Colon (tissue), 2 donors: ENCODE measurements at regions not wholly inside any gene's neighbourhood (a gene's known extent, or its start where the extent isn't known, plus 50 kb on each side); places are given as distances from the start of the nearest gene placed in this dataset.

ENCODE experiments used
- FAIRE-seq: peaks from 2 replicates; lab custom pipeline; 2012; peaks lifted over from hg19 to GRCh38; lab: Jason Lieb, UNC
- donor health status: control.
- donor health status: control.

DNA sequence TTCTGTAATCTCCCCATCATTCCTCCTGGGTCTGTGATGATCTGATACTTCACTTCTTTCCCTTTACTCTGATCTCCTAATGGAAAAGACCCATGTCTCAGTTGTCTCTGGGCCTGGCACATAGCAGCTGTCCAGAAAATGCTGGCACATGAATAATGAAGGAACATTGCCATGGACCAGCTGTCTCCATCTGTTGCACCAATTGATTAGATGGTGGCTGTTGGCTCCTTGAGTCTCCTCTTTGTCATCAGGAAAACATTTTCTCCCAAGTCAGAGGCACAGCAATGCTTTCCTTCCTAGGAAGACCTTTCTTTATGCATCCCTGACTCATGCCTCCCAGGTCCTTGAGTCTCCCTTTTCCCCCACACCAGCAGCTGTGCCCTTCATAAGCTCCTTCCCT is 286.2 kb upstream of the CXCR4 start:
- FAIRE-seq, result no peak

DNA sequence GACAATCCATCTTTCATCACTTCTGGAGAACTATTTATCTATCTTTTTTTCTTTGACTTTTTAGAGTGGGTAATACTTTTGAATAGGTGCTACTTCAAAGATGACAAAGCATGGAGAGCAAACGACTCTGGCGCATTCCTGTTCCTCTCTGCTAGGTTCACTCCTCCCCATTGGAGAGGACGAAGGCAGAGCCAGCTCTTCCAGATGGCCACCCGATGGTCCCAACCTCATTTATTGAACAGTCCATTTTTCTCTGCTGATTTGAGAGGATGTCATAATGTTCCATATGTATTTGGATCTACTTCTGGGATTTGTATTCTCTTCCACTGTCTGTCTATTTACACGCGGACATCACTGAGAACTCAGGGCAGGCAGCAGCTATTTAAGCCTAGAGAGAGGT is 284.3 kb upstream of the CXCR4 start:
- no peak for FAIRE-seq

DNA sequence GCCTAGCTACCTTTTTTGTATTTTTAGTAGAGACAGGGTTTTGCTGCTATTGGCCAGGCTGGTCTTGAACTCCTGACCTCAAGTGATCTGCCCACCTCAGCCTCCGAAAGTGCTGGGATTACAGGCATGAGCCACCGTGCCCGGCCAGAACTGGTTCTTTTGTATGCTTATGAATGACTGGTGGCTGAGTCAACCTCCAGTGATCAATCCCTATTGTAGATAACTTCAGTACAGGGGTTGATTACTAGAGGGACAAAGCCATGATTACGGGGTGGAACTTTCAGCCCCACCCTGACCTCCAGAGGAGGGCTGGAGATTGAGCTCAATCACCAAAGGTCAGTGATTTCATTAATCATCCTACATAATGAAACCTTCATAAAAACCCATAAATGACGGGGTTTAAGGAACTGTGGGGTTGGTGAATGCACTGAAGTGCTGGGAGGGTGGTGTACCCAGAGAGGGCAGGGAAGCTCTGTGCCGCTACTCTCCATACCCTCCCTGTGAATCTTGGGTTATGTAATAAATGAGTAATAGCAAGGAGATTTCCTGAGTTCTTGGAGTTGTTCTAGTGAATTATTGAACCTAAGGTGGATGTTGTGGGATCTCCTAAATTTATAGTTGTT is 281.8 kb upstream of the CXCR4 start:
- FAIRE-seq, result no peak

DNA sequence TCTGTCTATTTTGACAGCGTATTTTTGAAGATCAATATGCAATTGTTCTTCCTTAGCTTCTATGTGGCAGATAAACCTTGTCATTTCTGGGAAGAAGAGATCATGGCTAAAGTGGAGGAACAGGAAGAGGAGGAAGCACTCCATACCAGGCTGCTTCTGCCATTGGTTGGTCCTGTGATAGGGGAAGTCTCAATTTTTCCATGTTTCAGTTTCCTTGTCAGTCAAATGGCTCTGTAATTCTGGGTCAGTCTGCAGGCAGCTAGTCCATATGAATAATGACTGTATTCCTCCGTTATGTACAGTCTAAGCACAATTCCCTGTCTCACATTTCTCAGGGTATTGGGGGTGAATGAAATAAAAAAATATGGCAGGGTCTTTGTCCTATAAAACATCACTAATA is 277.6 kb upstream of the CXCR4 start:
- no peak for FAIRE-seq

DNA sequence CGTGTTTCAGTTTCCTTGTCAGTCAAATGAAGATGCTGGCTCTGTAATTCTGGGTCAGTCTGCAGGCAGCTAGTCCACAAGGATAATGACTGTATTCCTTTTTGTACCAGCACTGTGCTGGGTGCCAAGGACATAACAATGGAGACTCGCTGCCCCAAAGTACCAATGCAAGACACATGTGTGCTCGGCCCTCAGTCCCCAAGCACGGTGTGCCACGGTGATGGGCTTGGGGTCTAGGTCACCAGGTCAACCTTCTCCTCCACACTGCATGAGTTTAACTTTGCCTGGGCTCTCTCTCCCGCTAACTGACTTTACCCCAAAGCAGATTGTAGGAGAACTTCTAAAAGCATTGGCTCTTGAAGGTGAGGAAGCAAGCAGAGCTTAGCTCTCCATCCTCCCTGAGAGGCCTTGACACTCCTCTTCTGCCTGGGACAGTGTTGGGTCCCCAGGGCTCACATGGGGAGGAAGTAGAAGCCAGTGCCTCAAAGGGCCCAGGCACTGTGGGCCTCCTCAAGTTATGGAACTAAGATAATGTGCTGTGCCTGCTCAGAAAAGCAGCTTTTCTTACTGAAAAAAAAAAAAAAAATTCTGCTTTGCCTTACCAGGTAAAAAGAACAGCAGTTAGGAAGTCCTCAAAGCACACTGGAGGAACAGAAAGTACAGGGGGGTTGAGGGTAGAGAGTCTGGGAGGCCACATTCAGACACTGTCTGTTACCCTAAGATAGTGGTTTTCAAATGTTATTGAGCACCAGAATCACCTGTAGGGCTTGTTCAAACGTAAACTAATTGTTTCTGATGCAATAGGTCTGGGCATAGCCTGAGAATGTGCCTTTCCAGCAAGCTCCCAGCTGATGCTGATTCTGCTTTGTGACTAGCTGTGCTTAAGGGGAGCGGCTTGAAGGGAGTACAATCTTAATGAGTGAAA is 276.4 kb upstream of the CXCR4 start:
- FAIRE-seq, result no peak

DNA sequence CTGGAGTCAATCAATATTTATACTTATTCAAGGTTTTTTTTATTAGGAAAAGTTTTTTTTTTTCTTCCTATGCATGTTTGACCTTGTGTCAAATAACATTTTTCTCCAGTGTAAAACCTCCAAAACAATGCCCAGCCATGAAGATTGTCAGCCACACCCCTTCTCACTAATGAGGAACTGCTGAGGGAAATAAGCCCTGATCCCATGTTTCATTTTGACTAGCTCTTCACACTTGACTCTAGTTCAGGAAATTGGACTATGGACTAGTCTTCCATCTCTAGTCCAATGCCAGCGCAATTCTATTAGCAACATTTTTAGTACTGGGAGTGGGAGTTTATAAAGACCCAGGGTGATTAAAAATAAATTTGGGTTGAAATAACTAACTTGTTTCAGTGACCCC is 275.6 kb upstream of the CXCR4 start:
- no peak for FAIRE-seq

DNA sequence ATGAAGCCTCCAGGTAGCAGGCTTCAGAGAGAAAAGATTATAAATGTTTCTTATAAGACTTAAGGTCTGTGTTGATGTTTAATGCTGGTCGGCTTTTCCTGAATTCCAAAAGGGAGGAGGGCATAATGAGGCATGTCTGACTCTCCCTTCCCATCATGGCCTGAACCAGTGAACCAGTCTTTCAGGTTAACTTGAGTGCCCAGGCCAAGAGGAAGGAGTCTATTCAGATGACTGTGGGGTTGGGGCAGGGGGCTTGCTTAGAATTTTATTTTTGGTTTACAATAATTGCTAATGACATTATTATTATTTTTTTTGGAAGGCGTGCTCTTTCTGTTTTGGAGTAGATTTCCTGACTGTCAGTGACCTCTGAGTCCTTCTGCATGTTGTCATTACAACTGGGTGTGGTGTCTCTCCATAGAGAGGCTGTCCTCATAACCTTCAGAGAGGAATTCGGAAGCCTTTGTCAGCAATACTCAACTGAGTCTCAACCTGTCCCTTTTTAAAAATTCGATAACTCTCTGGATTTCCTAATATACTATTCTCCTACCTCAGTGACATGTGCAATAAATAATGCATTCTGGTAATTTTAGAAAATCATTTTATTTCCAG is 275.1 kb upstream of the CXCR4 start:
- no peak for FAIRE-seq

DNA sequence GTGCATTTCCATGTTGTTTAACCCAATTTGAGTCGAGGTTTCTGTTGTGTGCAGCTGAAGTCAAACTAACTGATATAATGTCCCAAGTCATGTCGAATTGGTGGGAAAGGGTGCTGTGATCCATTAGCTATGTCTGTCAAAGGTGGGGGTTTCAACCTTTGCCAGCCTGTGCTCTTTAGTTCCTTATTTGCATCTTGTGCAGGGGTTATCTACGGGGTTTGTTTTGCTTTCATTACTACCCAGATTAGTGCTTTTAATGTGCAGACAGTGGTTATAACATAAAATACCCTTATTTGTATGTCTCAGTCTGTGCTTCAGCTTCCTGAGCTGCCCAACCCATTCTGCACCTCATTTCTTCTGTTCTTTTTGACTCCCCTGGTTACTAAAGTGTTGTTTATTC is 271.9 kb upstream of the CXCR4 start:
- FAIRE-seq, result no peak

DNA sequence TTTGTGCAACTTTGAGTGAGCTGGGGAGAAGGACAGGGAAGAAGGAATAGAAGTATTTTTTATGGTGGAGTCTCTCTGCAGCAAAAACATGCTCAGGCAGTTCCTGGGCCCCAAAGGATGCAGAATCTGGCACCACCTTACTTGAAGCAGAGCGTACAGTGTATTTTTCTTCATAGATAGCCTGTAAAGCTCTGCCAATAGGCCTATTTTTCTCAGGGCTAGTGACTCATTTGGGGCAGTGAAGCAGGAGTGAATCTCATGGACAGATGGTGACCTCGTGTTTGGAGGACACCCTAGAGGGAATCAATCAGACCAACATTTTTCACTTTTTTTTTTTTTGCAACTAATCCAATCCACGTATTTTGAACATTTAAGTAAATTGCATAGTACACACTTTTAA is 268.1 kb upstream of the CXCR4 start:
- no peak for FAIRE-seq

DNA sequence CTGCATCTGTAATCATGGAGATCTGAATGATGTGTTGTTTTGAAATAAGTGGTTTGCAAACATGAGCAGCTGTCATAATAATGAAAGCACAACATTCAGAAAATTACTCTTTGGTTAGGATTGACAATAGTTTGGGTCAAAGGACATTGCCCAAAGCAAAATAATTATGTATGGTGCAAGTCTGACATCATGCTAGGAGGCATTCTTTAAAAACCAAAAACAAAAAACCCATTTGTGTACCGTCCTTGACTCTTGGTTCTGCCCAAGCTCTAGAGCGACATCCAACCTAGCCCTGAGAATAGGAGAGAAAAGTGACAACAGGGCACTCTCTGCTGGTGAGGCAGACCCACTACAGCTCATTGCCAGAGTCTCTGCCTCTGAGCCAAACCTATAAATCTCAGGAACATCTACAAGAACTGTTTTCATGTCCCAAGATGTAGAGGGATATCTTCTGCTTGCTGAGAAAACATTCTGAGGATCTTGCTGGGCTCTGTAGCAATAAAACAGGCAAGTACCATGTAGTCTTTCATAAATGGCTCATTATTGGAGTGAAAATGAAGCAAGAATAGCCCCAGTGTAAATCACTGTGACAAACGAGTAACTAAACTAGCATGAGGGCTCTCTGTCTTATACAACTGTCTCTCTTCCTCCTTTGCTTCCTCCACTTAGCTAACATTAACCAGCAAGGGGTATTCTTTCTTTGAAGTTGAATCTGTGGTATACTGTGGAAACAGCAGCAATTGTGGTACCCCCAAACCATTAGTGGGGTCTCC is 266.8 kb upstream of the CXCR4 start:
- FAIRE-seq, result no peak

DNA sequence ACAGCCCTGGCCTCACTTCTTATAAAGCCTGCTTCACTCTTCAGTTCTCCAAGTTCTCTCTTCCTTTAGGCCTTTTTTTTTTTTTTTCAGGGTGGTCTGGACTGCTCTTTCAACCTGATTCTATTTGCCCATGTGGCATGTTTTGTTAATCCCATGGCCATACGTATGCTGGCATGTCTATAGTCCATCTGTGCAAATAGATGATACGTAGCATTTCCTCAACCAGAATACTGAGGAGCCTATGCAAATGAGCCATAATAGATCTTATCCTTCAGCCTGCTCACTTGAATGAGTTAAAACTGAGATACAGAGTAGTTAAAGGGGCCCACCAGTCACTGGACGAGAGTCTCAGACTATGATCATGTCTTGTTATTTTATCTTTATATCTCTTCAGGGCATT is 265.2 kb upstream of the CXCR4 start:
- FAIRE-seq, result no peak

DNA sequence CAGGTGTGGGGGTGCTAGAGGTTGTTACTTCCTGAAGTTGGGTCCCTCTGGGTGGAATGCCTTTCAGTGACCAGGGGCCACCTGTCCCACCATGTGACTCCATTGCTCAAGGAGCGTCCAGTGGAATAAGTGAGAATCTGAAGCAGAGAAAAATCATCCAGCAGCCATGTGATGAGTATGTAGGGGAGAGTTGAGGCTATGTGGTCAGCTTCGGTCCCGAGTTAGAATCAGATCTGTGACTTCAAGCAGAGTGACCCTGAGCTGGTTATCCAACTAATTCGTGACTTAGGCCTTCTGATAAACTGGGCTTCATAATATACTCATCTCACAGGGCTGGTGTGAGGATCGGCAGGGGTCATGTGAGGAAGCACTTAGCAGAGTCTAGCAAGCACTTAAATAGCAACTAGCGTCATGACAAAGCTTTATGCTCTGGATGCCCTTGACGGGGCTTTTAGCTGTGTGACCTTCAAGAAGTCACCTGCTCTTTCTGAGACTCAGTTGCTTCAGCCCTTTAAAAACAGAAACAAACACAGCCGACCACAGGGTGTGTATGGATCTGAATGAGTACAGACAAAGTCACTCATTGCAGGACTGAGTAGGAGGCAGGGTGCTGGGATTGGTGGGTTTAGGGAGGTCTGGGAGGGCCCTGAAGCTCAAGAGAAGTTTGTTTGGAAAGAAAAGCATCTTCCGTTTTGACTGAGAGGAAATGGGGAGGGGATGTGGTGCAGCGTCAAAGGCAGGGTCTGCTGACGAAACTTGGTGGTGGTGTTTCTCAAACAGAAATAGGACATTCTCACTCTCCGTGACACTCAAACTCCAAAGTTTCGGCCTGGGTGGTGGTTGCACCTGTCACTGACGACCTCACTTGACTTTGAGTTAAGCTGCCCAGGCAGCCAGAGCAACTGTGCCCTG is 264.0 kb upstream of the CXCR4 start:
- FAIRE-seq, result no peak

DNA sequence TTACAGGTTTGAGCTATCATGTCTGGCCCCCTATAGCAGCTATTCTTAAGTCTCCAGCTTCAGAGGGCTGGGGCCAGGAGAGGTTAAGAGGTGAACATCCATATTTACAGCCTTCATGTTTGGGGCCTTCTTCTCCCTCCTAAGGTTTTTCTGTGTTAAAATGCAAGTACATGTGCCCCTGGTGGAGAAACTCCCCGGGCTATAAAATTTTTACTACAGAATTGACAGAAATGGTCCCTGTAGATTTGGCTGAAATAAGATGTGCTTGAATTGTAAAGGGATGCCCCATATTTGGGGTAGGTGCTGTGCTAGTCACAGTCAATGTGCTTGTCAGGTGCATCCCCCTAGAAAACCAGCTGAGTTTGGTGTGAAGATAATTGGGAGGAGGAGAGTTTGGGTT is 263.3 kb upstream of the CXCR4 start:
- FAIRE-seq, result no peak

DNA sequence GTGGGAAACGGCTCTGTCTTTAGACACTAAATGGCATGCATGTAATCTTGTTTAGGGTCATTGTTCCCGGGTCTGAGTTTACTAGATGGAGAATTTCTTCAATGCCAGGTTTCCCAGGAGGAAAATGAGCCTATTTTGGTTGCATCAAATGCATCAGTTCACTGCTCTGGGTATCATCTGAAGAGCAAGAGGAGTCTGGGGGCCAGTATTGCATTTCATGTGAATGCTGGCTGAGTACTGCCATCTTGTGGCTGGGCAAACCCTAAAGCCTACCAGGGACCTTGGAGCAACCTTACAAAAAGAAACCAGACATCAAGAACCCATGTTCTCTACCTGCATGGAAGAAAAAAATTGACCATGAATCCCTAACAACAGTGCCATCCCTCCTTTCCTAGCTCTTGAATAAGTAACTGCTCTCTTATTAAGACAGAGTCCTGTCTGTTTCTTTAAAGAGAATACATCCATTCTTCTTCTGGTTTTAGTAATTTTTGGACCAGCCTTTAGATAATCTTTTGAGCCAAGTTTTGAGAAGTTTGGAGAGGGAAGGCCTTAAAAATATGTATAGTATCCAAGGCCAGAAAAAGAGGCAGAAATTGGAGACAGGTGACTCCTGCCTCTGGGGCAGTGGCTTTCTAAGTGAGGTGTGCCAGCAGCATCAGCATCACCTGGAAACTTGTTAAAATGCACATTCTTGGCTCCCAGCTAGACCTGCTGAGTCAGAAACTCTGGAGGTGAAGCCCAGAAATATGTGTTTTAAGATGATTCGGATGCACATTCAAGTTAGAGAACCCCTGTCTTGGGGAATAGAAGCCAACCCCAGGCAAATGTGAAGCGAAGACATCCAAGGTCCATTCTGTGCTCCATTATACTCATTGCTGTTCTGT is 261.0 kb upstream of the CXCR4 start:
- no peak for FAIRE-seq

DNA sequence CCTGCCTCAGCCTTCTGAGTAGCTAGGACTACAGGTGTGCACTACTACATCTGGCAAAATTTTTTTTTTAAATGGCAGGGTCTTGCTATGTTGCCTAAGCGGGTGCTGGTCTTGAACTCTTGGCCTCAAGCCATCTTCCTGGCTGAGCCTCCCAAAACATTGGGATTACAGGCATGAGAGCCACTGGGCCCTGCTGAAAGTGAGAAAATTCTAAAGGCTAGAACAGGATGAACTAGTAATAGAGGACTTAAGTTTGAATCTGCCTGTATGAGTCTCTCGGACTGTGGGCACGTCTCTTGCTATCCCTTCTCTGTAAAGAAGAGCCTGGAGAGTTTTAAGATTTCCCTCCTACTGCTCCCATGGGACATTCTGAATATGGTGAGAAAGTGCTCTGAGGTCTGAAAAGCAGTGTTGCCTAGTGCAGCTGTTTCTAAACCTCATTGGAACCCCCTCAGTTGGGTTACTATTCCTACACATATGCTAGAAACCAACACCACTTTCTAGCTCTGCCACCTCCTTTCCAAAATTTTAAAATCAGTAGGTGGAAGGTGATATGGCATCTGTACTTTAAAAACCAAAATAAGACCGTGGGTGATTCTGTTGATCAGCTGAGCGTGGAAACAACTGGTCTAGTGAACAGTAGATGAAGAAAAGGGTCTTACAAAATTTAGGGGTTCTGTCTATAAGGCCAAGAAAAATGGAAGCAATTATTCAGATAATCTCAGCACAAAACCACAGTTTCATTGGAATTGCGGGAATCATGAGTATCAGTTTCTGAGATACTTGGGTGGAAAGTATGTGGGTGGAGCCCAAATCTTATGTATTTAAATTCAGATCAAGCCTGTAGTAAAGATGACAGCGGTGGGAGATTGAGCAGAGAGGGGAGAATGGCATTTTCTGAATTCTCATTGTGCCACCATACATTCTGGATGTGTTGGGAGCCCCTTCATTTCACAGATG is 259.8 kb upstream of the CXCR4 start:
- FAIRE-seq, result no peak

DNA sequence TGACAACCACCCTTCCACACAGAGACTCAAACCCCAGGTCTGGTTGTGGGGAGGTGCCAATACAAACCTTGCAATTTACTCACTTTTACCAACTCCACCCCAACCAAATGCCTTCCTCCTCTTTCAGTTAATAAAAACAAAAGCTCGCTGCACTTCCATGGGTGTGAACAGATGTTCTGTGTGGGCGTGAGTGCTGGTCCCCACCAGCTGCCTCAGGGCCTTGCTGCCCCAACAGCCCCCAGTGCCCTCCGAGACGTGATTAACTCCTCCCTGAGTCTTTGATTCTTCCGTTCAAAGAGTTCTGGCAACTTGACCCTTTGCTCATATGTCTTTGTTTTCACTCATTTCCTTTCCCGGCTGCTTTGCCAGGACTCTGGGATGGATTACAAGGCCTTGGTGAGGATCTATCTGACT is 258.9 kb upstream of the CXCR4 start:
- no peak for FAIRE-seq

DNA sequence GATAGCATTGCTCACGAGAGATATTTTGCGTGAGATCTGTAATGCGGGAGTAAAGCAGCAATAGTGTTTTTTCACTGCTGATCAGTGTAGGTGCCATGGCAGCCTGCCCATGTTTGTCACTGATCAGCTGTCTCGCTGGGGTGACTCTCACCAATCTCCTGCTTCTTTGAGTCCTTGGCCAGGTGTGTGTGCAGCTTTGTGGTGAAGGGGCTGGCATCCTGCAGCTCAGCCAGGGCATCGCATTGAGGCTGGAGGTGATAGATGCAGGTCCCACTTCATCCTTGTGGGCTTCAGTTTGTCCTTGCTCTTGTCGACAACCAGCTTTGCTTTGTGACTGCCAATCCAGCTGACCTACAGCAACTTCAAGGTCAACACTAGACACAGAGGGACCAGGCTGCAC is 258.3 kb upstream of the CXCR4 start:
- no peak for FAIRE-seq

DNA sequence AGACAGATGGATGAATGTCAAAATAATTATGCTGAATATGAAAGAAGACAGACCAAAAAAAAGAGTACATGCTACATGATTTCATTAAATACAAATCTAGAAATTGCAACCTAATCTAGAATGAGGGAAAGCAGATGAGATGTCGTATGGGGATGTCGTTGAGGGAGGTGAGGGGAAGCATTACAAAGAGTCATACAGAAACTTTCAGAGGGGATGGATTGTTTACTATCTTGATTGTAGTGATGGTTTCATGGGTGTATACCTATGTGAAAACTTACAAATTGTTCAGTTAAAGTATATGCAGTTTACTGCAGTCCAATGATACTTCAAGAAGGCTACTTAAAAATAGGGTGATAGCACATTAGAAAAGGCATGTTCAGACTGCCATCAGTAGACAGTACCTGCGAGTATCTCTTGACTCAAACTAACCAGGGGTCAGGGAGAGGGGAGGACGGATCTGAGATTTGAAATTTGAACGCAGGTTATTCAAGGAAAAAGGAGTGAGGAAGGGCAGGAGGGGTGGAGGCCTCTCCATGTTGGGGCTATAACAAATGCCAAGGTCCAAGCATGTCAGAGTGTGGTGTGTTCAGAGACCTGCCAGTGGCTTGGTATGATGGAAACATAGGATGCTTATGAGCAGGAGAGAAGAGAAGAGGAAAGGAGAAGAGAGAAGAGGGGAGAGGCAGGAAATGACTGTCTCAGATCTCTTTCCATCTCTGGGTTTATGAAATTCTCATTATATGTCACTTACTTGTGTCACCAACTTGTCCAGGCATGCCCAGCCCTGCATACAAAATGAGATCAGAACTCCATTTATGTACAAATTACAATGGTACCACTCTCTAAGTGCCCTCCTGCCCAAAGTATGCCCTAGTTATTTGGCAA is 257.3 kb upstream of the CXCR4 start:
- no peak for FAIRE-seq
